CD4-positive, alpha-beta T cell (primary cell): ENCODE measurements at regions not wholly inside any gene's neighbourhood (a gene's known extent, or its start where the extent isn't known, plus 50 kb on each side); places are given as distances from the start of the nearest gene placed in this dataset.

Source experiments
- ATAC-seq: fragments of 200-7000 bp; cut with Tn5 transposase; one replicate; pipeline ENCODE4 v1.10.0; 2022; ENCODE audit warnings: mild to moderate bottlenecking; ENCODE audit not compliant: poor library complexity
- CTCF ChIA-PET: fragments of 350-600 bp; sonication (Branson Sonifier 250); formaldehyde crosslinking; loops from one replicate; lab custom pipeline; 2021; ENCODE audit warnings: antibody characterized with exemption, inconsistent platforms; lab: Charles Lee
- POLR2A ChIA-PET: fragments of 350-600 bp; sonication (Branson Sonifier 250); formaldehyde crosslinking; loops from one replicate; lab custom pipeline; 2021; ENCODE audit warnings: antibody characterized with exemption, inconsistent platforms; lab: Charles Lee
- DNase-seq, 14 experiments: peaks; one replicate each; pipeline ENCODE4 v3.0.0-alpha.2; 2013 to 2020; ENCODE audit warnings: mixed read lengths in 2 of 14
- H3K27ac ChIP-seq, 2 donors: one replicate each; pipeline versions ENCODE4 v1.5.1 to v1.7.0; 2013; ENCODE audit warnings: low read length in 2 of 2, low read depth in 1 of 2, mild to moderate bottlenecking in 1 of 2
- H3K27me3 ChIP-seq, 2 experiments: 1 replicate in 1 of 2; 2 replicates in 1 of 2; pipeline versions ENCODE4 v1.6.1 to v1.7.0; 2013; ENCODE audit warnings: low read length in 2 of 2, control low read depth in 1 of 2, mild to moderate bottlenecking in 1 of 2, moderate library complexity in 1 of 2; ENCODE audit not compliant: insufficient read depth in 2 of 2, control insufficient read depth in 1 of 2
- H3K36me3 ChIP-seq: one replicate; pipeline ENCODE4 v1.6.1; 2013; ENCODE audit warnings: low read length, control low read depth; ENCODE audit not compliant: insufficient read depth
- H3K4me1 ChIP-seq: one replicate; pipeline ENCODE4 v1.6.1; 2013; ENCODE audit warnings: low read length, control low read depth; ENCODE audit not compliant: insufficient read depth
- H3K4me3 ChIP-seq: one replicate; pipeline ENCODE4 v1.5.1; 2013; ENCODE audit warnings: mild to moderate bottlenecking, low read length, moderate library complexity
- H3K9me3 ChIP-seq, 2 experiments: 1 replicate in 1 of 2; 2 replicates in 1 of 2; pipeline versions ENCODE4 v1.6.1 to v1.7.0; 2013; ENCODE audit warnings: low read length in 2 of 2, mild to moderate bottlenecking in 2 of 2, control low read depth in 1 of 2, moderate library complexity in 1 of 2; ENCODE audit not compliant: control insufficient read depth in 1 of 2, insufficient read depth in 1 of 2
- H3K27ac Mint-ChIP-seq: one replicate; pipeline ENCODE4 v1.8.0; 2020; ENCODE audit warnings: mixed read lengths
- H3K27me3 Mint-ChIP-seq: one replicate; pipeline ENCODE4 v1.8.0; 2021; ENCODE audit warnings: mixed read lengths
- H3K36me3 Mint-ChIP-seq: one replicate; pipeline ENCODE4 v1.8.0; 2021; ENCODE audit warnings: low read depth, mixed read lengths
- H3K4me1 Mint-ChIP-seq: one replicate; pipeline ENCODE4 v1.8.0; 2021; ENCODE audit warnings: low read depth, mixed read lengths
- H3K4me3 Mint-ChIP-seq: one replicate; pipeline ENCODE4 v1.8.0; 2020; ENCODE audit warnings: mild to moderate bottlenecking, mixed read lengths
- H3K9me3 Mint-ChIP-seq: one replicate; pipeline ENCODE4 v1.8.0; 2020; ENCODE audit warnings: mixed read lengths
- intact Hi-C, 2 experiments: fragments of 100-400 bp; cut with DNase I in 1 of 2; cut with micrococcal nuclease in 1 of 2; formaldehyde crosslinking; loops; one replicate each; pipeline versions ENCODE4 v1.15.1 to v1.9.0; 2023 to 2025; cut with DNase I, micrococcal nuclease
- TF ChIP-seq, protein P1 (sequence below): fragments of 200-600 bp; IDR thresholded peaks from one replicate; pipeline ENCODE4 v1.8.0; 2022; ENCODE audit warnings: antibody characterized with exemption, mild to moderate bottlenecking

DNA sequence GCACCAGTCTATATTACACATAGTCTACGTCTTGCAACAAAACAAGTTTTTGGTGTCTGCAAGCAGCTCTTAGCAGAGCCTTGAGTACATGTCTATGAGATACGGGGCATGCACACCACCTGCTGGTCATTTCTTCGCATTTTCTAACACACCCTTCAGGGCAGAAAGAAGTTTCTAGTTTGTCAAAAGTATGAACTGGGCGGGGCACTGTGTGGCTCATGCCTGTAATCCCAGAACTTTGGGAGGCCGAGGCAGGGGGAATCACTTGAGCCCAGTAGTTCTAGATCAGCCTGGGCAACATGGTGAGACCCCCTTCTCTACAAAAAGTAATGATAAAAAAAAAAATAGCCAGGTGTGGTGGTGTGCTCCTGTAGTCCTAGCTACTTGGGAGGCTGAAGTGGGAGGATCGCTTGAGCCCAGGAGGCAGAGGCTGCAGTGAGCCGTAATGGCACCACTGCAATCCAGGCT, 64.2 kb upstream of the ARL8B start:
- Mint-ChIP-seq H3K4me3 (no peak overlapping the region), H3K27ac (no peak overlapping the region), H3K27me3 (peaks cover 3% of the 10 kb centered on the region), H3K9me3 (no peaks in the 10 kb centered on the region), H3K4me1 (no peaks in the 10 kb centered on the region), H3K36me3 (no peaks in the 10 kb centered on the region)
- Histone ChIP-seq H3K4me3 (no peak overlapping the region), H3K36me3 (no peaks in the 10 kb centered on the region), H3K27me3 (no peaks in the 10 kb centered on the region), H3K4me1 (peaks cover 2% of the 10 kb centered on the region), H3K27ac (no peak overlapping the region), H3K9me3 (no peaks in the 10 kb centered on the region)
- TF ChIP-seq, protein P1, sequence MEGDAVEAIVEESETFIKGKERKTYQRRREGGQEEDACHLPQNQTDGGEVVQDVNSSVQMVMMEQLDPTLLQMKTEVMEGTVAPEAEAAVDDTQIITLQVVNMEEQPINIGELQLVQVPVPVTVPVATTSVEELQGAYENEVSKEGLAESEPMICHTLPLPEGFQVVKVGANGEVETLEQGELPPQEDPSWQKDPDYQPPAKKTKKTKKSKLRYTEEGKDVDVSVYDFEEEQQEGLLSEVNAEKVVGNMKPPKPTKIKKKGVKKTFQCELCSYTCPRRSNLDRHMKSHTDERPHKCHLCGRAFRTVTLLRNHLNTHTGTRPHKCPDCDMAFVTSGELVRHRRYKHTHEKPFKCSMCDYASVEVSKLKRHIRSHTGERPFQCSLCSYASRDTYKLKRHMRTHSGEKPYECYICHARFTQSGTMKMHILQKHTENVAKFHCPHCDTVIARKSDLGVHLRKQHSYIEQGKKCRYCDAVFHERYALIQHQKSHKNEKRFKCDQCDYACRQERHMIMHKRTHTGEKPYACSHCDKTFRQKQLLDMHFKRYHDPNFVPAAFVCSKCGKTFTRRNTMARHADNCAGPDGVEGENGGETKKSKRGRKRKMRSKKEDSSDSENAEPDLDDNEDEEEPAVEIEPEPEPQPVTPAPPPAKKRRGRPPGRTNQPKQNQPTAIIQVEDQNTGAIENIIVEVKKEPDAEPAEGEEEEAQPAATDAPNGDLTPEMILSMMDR, result peak; percentile 79
- CTCF ChIA-PET, result interaction anchor here (0.6 to 1.9 kb wide), 19 partner anchors 14 to 707 kb away, joined by 3 to 31 read pairs (median 5); no protein-coding TSS in a partner anchor
- POLR2A ChIA-PET, result interaction anchor here (0.5 to 1.3 kb wide), 3 partner anchors 78 to 707 kb away, joined by 3 to 14 read pairs (median 3); no protein-coding TSS in a partner anchor
- DNase-seq (peak; percentile 53 to 87 (median 63)), ATAC-seq (peak; percentile 96)
- intact Hi-C loops, result loop anchor here (1.0 to 5.0 kb wide), 4 partner anchors 236 to 707 kb away; no protein-coding TSS in a partner anchor

DNA sequence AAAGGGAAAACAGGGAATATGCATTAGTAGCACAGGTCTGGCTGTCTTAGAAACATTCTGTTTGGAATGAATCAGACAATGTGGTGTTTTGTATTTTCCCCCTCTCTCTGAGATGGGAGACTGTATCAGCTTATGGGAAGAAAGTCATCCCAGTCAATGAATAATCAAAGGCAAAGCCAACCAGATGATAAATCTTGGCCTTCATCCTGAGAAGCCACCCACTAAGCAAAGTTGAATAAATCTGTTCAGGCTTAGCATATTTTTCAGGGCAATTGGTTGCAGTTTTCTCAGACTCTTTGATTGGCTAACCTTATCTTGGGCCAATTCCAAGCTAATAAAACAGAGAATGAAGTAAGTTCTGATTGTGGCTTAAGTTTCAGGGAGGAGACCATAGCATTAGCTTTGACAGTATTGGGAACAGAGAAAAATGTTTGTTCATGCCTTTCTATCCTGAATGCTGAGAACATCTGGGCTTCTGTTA, 63.6 kb upstream of the ARL8B start:
- no peak overlapping the region for H3K27ac Mint-ChIP-seq
- H3K27me3 Mint-ChIP-seq, result peaks cover 3% of the 10 kb centered on the region
- intact Hi-C loops, result loop anchor here in 1 of 2 experiments (5.0 kb wide), 1 partner anchor 236 kb away; no protein-coding TSS in a partner anchor
- H3K4me1 ChIP-seq, result peaks cover 2% of the 10 kb centered on the region
- TF ChIP-seq, protein P1, result no peak
- no peaks in the 10 kb centered on the region for H3K9me3 ChIP-seq
- no peaks in the 10 kb centered on the region for H3K27me3 ChIP-seq
- ChIA-PET POLR2A (interaction anchor here (0.6 to 1.3 kb wide), 2 partner anchors 347 to 708 kb away, joined by 3 to 14 read pairs; no protein-coding TSS in a partner anchor), CTCF (interaction anchor here (1.2 to 1.9 kb wide), 7 partner anchors 15 to 349 kb away, joined by 4 to 31 read pairs (median 6); no protein-coding TSS in a partner anchor)
- H3K4me3 Mint-ChIP-seq, result no peak overlapping the region
- no peaks in the 10 kb centered on the region for H3K36me3 ChIP-seq
- no peaks in the 10 kb centered on the region for H3K9me3 Mint-ChIP-seq
- ATAC-seq, result no peak
- no peak for DNase-seq
- no peaks in the 10 kb centered on the region for H3K4me1 Mint-ChIP-seq
- H3K4me3 ChIP-seq, result no peak overlapping the region
- no peaks in the 10 kb centered on the region for H3K36me3 Mint-ChIP-seq
- no peak overlapping the region for H3K27ac ChIP-seq

DNA sequence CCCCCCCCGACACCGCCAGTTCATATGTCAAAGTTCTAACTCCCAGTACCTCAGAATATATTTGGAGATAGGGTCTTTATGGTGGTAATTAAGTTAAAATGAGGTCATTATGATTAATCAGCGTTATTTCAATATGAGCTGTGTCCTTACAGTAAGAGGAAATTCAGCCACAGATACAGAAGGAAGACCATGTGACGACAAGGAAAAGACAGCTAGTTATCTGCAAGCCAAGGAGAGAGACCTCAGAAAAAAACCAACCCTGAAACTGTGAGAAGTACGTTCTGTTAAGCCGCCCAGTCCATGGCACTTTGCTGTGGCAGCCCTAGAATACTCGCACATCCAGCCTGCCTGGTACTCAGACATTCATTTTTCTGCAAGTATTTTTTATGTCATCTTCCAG, 62.3 kb upstream of the ARL8B start:
- H3K4me3 ChIP-seq, result no peak overlapping the region
- intact Hi-C loops, result loop anchor here in 1 of 2 experiments (5.0 kb wide), 1 partner anchor 237 kb away; no protein-coding TSS in a partner anchor
- ATAC-seq (no peak), DNase-seq (no peak)
- H3K4me1 Mint-ChIP-seq, result no peaks in the 10 kb centered on the region
- peaks cover 3% of the 10 kb centered on the region for H3K27me3 Mint-ChIP-seq
- H3K27ac Mint-ChIP-seq, result no peak overlapping the region
- no peak overlapping the region for H3K4me3 Mint-ChIP-seq
- no peaks in the 10 kb centered on the region for H3K27me3 ChIP-seq
- H3K9me3 ChIP-seq, result no peaks in the 10 kb centered on the region
- no peak overlapping the region for H3K27ac ChIP-seq
- H3K4me1 ChIP-seq, result peaks cover 2% of the 10 kb centered on the region
- no peaks in the 10 kb centered on the region for H3K9me3 Mint-ChIP-seq
- no peaks in the 10 kb centered on the region for H3K36me3 Mint-ChIP-seq
- no peaks in the 10 kb centered on the region for H3K36me3 ChIP-seq
- TF ChIP-seq, protein P1, result no peak
- CTCF ChIA-PET, result interaction anchor here (1.2 kb wide), 1 partner anchor 348 kb away, joined by 8 read pairs; no protein-coding TSS in a partner anchor
- POLR2A ChIA-PET, result no interaction called here
